Endothelial cell of hepatic sinusoid (primary cell): ENCODE measurements at regions not wholly inside any gene's neighbourhood (a gene's known extent, or its start where the extent isn't known, plus 50 kb on each side); places are given as distances from the start of the nearest gene placed in this dataset.

Experiments
- in situ Hi-C: cut with HindIII; loops from 2 replicates; pipeline ENCODE4 v1.10.0; 2017; ENCODE audit warnings: low sequenced_read_pairs

- in situ Hi-C loops = no loop called here
Observed at GRCh38 chr12:116454950-116455447, 104.2 kb upstream of the MAP1LC3B2 start.

DNA sequence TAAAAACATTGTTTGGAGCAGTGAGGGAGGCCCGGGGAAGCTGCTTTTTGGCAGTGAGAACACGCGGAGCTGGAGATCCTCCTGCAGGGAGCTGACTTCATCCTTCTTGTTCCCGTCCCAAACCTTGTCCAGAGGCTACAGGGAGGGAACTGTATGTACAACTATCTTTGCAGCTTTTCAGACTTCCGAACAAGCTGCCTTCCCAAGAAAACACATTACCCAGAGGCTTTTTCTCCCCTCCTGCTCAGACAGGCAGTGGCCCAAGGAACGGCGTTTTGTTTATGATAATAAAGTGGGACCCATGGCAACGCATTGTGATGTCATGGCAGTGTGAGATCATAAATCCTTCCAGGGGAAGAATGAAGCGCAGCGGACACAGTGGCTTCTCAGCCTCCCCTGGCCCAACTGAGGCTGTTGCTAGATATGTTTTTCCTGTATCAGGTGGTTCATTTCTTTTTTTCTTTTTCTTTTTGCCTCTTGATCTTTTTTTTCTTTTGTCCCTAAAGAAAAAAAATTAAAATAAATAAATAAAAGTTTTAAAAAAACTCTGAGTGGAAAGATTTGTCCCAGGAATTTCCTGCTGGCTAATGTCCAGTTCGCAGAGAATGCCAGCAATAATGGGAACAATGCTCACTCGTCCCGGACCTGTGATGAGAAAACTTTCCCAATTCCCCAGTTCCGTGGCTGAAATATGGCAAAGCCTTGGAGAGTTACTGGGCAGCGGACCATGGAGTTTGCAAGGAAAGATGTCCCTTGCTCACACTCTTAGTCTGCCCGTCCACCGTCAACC lies 103.4 kb upstream of the MAP1LC3B2 start:
- in situ Hi-C loops = no loop called here

DNA sequence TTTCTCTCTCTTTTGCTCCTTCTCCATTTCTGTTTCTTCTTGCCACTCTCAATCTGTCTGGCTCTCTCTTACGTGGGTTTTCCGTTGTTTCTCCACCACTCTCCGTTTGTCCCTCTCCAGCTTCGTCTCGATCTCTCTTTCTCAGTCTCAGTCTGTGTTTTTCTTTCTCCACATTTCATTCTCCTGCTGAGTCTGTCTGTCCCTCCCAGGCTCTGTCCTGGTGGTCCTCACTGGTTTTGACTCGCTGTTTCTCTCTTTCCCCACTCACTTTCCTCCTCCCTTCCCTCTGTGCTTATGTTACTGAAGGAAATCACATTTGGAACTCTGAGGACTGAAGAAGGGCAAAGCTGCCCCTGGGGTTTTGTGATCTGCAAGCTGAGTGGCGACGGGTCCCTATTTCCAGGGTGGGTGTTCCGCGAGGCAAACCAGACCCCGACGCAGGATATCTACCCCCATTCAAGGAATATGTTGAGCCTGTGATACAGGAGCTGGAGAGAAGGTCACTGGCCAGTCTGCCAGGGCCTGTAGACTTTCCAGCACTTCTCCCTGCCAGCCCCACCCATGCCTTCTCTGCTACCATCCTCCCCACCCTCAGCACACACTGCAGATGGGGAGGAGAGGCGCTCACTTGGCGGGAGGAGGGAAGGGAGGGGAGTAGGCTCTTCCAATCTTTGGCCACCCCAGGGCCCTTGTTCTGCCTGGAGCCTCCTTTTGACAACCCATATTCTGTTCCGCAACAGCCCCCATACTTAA lies 102.7 kb upstream of the MAP1LC3B2 start:
- in situ Hi-C loops = no loop called here

DNA sequence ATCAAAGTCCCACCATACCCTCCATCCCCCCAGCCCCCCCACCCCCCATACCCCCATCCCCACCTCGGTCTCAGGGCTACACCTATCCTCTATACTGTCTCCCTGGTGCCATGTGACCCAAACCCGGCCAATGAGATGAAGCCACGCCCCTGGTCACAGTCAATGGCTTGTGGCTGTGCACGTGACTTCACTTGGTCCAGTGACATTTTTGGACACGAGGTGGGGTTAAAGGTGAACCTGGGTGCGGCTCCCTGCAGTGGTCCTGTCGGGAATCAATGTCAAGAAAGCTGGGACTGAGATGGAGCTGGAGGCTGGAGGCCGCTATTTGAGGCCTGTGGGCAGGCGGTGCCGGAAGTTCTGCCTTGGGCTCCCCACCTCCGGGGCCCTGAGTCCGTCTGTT lies 100.7 kb upstream of the MAP1LC3B2 start:
- in situ Hi-C loops = no loop called here

DNA sequence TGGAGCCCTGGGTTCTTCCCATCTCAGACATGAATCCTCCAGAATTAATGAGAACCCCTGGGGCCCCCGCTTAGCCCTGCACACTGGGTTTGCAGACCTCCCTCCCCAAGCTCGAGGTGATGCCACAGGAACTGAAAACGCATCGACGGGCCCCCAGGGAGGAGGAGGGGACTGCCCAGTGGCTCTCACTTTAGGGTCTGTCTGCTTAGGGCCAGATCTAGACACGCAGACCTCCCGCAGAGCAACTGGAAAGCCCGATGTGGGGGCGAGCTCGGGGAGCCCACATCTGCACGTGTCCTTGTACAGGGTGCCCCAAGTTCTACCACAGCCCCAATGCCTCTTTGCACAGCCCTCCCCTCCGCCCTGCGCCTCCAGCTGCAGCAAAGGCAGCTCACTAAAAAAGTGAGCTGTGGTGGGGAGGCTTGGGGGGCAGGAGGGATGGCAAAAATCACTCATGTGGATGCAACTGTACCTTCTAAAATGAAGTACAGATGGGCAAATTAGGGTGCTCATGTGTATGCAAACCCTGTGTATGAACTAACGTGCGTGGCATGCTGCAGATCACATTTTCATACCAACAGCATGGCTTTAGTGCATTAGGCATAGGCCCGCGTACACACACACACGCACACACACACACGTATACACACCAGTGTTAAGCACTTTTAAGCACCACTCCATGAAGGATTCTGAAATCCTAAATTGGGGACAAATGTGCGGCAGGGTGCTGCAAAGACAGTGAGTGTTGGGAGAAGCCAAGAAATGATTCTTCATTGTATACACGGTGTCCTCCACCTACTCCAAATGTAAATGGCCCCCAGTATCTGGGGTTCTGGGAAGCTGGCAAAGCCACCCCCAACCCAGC lies 99.9 kb upstream of the MAP1LC3B2 start:
- in situ Hi-C loops = no loop called here

DNA sequence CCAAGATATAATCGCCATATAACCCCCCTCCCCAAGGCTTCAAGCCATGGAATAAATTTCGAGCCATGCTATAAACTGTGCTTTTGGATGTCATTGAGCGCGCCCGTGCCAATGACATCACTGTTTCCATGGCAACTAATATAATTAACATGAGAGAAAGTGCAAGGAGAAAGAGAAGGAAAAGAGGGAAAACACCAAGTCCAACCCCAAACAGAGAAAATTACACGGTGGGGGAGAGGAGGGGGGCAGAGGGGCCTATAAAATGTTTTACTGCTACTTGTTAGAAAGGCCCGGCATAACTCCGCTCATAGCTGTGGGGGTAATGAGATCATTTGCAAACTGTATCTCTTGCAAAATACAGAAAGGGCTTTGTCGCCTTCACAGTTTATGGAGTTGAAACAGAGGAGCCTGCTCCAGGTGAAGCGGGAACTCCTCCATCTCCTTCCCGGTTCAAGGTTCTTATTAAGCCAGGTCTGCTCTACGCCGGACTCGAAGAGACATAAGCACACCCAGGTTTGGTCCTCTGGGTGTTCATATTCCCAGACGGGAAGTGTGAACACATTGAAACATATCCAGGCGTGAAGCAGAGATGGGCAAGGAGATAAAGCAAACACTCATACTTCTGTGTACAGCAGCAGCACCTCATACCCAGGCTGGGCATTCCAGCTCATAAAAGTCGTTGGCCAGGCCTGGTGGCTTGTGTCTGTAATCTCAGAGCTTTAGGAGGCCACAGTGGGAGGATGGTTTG lies 99.1 kb upstream of the MAP1LC3B2 start:
- in situ Hi-C loops = loop anchor here (5.0 kb wide), 1 partner anchor 57 kb away; no protein-coding TSS in a partner anchor

- in situ Hi-C loops = loop anchor here (5.0 kb wide), 1 partner anchor 56 kb away; no protein-coding TSS in a partner anchor
Observed at GRCh38 chr12:116461060-116461459, 98.1 kb upstream of the MAP1LC3B2 start.

- in situ Hi-C loops = loop anchor here (5.0 kb wide), 1 partner anchor 54 kb away; no protein-coding TSS in a partner anchor
Observed at GRCh38 chr12:116463366-116463765, 95.8 kb upstream of the MAP1LC3B2 start.

DNA sequence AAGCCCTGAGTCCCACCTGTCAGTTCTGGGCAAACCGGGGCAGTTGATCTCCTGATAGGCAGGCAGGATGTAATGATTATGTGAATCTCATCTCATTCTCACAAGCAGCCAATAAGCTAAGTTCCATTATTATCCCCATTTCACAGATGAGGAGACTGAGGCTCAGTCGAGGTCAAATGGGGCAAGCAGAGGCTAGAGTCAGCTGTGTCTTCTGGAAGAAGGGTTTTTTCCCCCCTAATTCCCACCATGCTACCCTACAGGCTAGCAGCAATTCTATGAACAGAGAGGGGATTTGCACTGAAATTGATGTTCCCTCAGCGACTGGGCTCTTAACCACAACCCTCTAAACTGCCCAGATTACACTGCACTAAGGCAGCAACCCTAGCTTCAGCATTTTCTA lies 93.8 kb upstream of the MAP1LC3B2 start:
- in situ Hi-C loops = no loop called here

DNA sequence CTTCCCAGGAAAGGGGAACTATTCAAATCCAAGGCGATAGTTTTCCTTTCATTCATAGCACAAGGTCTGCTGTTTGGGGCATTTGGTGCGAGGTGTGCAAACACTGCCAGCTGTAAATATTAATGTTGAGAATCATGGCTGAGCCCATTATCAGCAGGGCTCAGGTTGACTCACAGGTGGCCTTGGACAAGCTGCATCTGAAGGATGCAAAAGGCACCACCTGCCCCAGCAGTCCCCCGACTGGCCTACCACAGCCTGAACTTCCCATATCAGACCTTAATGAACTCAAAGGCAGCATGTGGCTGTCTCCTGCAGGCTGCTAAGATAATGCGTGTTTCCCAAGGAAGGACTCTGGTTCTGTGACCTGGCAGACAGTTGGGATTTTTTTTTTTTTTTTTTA lies 93.3 kb upstream of the MAP1LC3B2 start:
- in situ Hi-C loops = no loop called here

GRCh38 chr12:116466536-116466935 lies 92.6 kb upstream of the MAP1LC3B2 start:
- in situ Hi-C loops = no loop called here

DNA sequence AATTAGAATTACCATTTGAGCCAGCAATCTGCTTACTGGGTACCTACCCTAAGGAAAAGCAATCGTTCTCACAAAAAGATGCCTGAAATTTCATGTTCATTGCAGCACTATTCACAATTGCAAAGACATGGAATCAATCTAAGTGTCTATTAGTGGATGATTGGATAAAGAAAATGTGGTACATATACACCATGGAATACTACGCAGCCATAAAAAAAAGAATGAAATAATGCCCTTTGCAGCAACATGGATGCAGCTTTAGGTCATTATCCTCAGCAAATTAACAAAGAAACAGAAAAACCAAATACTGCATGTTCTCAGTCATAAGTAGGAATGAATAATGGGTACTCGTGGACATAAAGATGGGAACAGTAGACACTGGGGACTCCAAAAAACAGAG lies 89.8 kb upstream of the MAP1LC3B2 start:
- in situ Hi-C loops = no loop called here

GRCh38 chr12:116471544-116471943 lies 87.6 kb upstream of the MAP1LC3B2 start:
- in situ Hi-C loops = no loop called here

- in situ Hi-C loops = no loop called here
Observed at GRCh38 chr12:116472193-116472592, 87.0 kb upstream of the MAP1LC3B2 start.

DNA sequence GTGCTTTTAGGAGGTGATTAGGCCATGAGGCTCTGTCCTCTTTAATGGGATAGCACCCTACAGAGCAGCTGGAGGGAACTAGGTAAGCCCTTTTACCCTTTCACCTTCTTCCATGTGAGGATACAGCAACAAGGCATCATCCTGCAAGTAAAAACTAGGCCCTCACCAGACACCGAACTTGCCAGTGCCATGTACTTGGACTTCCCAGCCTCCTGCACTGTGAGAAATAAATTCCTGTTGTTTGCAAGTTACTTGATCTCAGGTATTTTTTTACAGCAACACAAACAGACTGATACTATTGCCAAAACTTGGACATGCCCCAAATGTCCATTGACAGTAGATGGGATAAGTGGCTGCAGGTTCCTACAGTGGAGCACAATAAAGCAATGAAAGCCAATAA lies 85.8 kb upstream of the MAP1LC3B2 start:
- in situ Hi-C loops = no loop called here

- in situ Hi-C loops = no loop called here
Observed at GRCh38 chr12:116474331-116474730, 84.8 kb upstream of the MAP1LC3B2 start.

DNA sequence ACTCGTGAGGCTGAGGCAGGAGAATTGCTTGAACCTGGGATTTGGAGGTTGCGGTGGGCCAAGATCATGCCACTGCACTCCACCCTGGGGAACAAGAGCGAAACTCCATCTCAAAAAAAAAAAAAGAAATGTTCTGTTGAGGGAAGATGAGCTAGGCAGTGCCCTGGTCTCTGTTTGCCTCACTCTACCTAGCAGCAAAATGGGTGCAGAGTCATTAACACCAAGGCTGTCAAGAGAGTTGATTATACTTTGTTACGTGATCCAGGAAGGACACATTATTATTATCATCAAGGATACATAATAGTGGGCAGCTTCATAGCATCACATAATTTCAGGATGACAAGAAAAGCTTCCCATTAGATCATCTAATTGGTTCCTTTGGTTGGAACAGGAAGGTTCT lies 84.3 kb upstream of the MAP1LC3B2 start:
- in situ Hi-C loops = no loop called here

DNA sequence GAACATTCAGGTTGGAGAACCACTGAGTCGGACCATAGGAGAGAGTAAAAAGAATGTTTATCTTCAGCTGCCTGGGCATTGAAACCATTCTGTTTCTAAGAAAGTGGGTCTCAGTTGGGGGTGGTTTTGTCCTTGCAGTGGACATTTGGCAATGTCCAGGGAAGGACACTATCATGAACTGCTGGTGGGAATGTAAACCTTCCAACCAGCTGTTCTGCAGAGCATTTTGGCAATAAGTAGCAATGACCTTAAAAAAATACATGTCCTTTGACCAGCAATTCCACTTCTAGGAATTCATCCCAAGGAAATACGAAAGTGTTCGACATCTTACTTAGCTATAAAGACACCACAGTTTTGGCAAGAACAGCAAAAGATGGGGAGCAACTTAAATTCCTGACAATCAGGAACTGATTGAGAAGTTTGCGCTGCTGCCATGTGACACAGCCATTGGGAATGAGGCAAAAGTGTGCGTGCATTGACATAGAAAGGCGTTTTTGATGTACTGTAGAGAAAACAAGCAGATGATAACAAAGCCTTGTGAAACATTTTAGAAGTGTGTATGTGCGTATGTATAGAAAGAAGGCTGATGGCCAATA lies 82.9 kb upstream of the MAP1LC3B2 start:
- in situ Hi-C loops = no loop called here

DNA sequence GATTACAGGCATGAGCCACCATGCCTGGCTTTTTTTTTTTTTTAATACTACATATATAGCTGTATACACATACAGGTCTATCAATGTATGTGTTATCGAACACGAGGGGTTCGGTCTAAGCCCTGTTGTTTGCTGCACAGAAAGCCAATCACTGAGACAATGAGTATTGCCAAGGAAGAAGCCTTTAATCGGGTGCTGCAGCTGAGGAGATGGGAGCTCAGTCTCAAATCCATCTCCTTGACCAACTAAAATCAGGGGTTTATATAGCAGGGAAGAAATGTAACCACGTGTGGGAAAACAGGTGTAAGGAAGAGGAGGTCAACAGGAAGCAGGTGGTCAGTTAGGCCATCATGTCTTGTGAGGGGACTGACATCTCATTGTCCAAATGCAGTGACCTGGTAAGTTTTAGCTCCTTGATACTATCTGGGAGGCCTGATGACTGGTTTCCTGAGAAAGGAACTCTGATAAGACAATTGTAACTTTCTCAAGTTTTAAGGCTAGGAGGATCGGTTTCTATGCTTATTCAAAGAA lies 80.9 kb upstream of the MAP1LC3B2 start:
- in situ Hi-C loops = no loop called here
